ENCODE measurements at regions not wholly inside any gene's neighbourhood (a gene's known extent, or its start where the extent isn't known, plus 50 kb on each side); places are given as distances from the start of the nearest gene placed in this dataset.

GRCh38 chr2:22946553-22946952, 438.4 kb upstream of the KLHL29 start (continued):
- TF ChIP-seq NFE2L2 (IDR thresholded peaks at IDR 0.05; ENCODE audit: low read length) = no peak
- no peak for TF ChIP-seq ZNF441 (CRISPR knock-in tag; IDR thresholded peaks at IDR 0.05; ENCODE audit: borderline replicate concordance)
- TF ChIP-seq DNMT3B (CRISPR knock-in tag; conservative IDR thresholded peaks at IDR 0.05) = no peak
- no peak for TF ChIP-seq ZNF3 (CRISPR knock-in tag; IDR thresholded peaks at IDR 0.05)
- no peak for TF ChIP-seq KAT7 (CRISPR knock-in tag; IDR thresholded peaks at IDR 0.05; ENCODE audit: borderline replicate concordance)

- in situ Hi-C loops (cut with HindIII; ENCODE audit: extremely low pct_ligation_motif_present, low pct_unique_long_range_greater_than_20kb) = no loop called here
- no peaks in the 10 kb centered on the region for H3K79me2 ChIP-seq (ENCODE audit: insufficient read depth, low read length)
- no peak overlapping the region for H3K4me3 ChIP-seq (replicated peaks in 1 of 3; ENCODE audit: insufficient read depth in 1 of 3, low read depth in 2 of 3, low read length in 3 of 3)
- no peak overlapping the region for H3K9ac ChIP-seq (ENCODE audit: insufficient read depth, low read depth, low read length)
- TF ChIP-seq XRCC5 (optimal IDR thresholded peaks at IDR 0.05; ENCODE audit: low read length) = no peak
- no peak for TF ChIP-seq ZNF251 (CRISPR knock-in tag; IDR thresholded peaks at IDR 0.05)
- TF ChIP-seq SIX1 (CRISPR knock-in tag; IDR thresholded peaks at IDR 0.05; ENCODE audit: borderline replicate concordance) = no peak
- TF ChIP-seq SIX4 (CRISPR knock-in tag; IDR thresholded peaks at IDR 0.05) = no peak
- no peak for TF ChIP-seq ETS1 (CRISPR knock-in tag; IDR thresholded peaks at IDR 0.05)
- no peak for TF ChIP-seq NCOR1 (IDR thresholded peaks at IDR 0.05; ENCODE audit: borderline replicate concordance, low read length)
- TF ChIP-seq ELF4 (CRISPR knock-in tag; IDR thresholded peaks at IDR 0.05; ENCODE audit: borderline replicate concordance) = no peak
- no peak for TF ChIP-seq ZNF800 (CRISPR knock-in tag; IDR thresholded peaks at IDR 0.05)
- TF ChIP-seq MTERF4 (CRISPR knock-in tag; IDR thresholded peaks at IDR 0.05) = no peak
- TF ChIP-seq HNRNPL (IDR thresholded peaks at IDR 0.05; ENCODE audit: low read depth, low read length) = no peak
- no peak for TF ChIP-seq ZNF10 (CRISPR knock-in tag; IDR thresholded peaks at IDR 0.05; ENCODE audit: borderline replicate concordance, low read depth)
- H3K9me3 ChIP-seq (ENCODE audit: low read length) = 0 out of 2 replicates have a peak, but pooled peaks cover 4% of the 10 kb centered on the region
- DNase-seq (ENCODE audit: low spot score) = no peak
- H4K20me1 ChIP-seq (ENCODE audit: insufficient read depth, low read length) = no peaks in the 10 kb centered on the region
- ChIA-PET POLR2A (no interaction called here), CTCF (ENCODE audit: low intra/inter-chr PET ratio, low total read pairs) (no interaction called here)
- FAIRE-seq = no peak
- no TSS peak for BruUV-seq (replicated peaks)
- no peak overlapping the region for H2AFZ ChIP-seq (ENCODE audit: low read length)
- 5% methylated on average over 4 of the region's 4 CpGs for WGBS (ENCODE audit: low lambda C conversion rate)
- H3K4me1 ChIP-seq (ENCODE audit: insufficient read depth, low read length) = no peaks in the 10 kb centered on the region
- no peak for ATAC-seq
- H3K27ac ChIP-seq (ENCODE audit: extremely low read length, insufficient read depth, low read length) = no peak overlapping the region
- H3K36me3 ChIP-seq (replicated peaks in 1 of 2; ENCODE audit: control insufficient read depth in 1 of 2, insufficient read depth in 2 of 2, low read length in 2 of 2) = no peaks in the 10 kb centered on the region
- no peak overlapping the region for H3K4me2 ChIP-seq (ENCODE audit: low read depth, low read length)
- H3K27me3 ChIP-seq (ENCODE audit: control insufficient read depth in 1 of 2, insufficient read depth in 2 of 2, low read length in 2 of 2) = no peaks in the 10 kb centered on the region
- intact Hi-C loops (cut with micrococcal nuclease; ENCODE audit: unreplicated experiment) = no loop called here
Observed at GRCh38 chr2:22947741-22948140, 437.2 kb upstream of the KLHL29 start.

Data from HepG2 (cell line).